Coronary artery (tissue), 2 donors: ENCODE measurements at regions not wholly inside any gene's neighbourhood (a gene's known extent, or its start where the extent isn't known, plus 50 kb on each side); places are given as distances from the start of the nearest gene placed in this dataset.

Source experiments
- DNase-seq: peaks from one replicate; pipeline ENCODE4 v3.0.0-alpha.2; 2017; ENCODE audit warnings: low spot score
- H3K27ac ChIP-seq, 2 donors: fragments of 200-600 bp; sonication (generic); one replicate each; pipeline ENCODE4 v1.5.1; 2016 to 2019
- H3K4me3 ChIP-seq: fragments of 200-600 bp; sonication (generic); 2 replicates; pipeline ENCODE4 v1.5.1; 2016; ENCODE audit warnings: mild to moderate bottlenecking, moderate library complexity
- CTCF ChIP-seq: fragments of 200-600 bp; sonication (generic); IDR thresholded peaks from one replicate; pipeline ENCODE4 v1.5.1; 2019; ENCODE audit warnings: antibody characterized with exemption

GRCh38 chr1:199878823-199879222 is 148.7 kb upstream of the NR5A2 start:
- H3K4me3 ChIP-seq, result no peak overlapping the region
- no peak for TF ChIP-seq CTCF
- H3K27ac ChIP-seq, result no peak overlapping the region
- no peak for DNase-seq

GRCh38 chr1:199898654-199899053 is 128.9 kb upstream of the NR5A2 start:
- no peak for DNase-seq
- no peak overlapping the region for H3K4me3 ChIP-seq
- no peak for TF ChIP-seq CTCF

GRCh38 chr1:199901341-199901740 is 126.2 kb upstream of the NR5A2 start:
- no peak for TF ChIP-seq CTCF

More at GRCh38 chr1:199898654-199899053, 128.9 kb upstream of the NR5A2 start:
- no peak overlapping the region for H3K27ac ChIP-seq

GRCh38 chr1:199907361-199907760 is 120.1 kb upstream of the NR5A2 start:
- Histone ChIP-seq H3K27ac (no peak overlapping the region), H3K4me3 (no peak overlapping the region)
- no peak for DNase-seq

More at GRCh38 chr1:199901341-199901740, 126.2 kb upstream of the NR5A2 start:
- no peak for DNase-seq
- Histone ChIP-seq H3K27ac (no peak overlapping the region), H3K4me3 (no peak overlapping the region)

DNA sequence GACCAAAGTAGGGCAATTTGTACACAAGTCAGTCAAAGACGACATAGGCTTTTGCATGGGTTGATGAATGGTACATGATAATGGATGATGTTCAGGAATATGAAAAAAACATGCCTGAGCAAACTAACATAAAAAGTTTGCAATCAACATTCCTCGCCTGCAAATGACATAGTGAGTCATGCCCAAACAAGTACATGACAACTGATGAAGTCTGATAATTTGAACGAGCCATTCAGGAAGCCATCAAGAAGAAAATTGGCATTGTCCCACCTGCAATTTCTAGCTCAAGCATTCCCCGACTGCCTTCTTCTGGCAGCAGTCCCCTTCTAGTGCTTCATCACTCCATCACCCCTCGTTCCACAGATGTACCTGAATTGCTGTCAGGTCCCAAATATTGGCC is 118.4 kb upstream of the NR5A2 start:
- no peak overlapping the region for H3K4me3 ChIP-seq
- DNase-seq, result no peak
- no peak for TF ChIP-seq CTCF
- no peak overlapping the region for H3K27ac ChIP-seq

More at GRCh38 chr1:199907361-199907760, 120.1 kb upstream of the NR5A2 start:
- TF ChIP-seq CTCF, result no peak

DNA sequence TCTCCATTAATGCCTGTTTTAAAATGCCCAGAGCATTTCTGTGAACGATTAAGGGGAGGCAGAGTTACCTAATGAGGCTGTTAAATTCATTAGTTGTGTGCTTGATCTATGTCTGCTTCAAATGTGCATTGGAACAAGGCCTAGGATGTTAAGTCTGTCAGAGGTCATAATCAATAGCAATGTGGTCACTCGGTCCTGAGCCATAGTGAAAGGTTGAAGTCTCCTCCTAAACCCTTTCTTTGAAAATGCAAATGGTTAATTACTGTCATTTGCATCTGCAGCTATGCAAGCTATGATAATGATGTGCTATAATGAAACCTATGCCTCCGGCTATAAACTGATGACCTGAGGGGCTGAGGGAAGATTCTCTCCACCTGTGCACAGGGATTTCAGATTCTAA is 114.2 kb upstream of the NR5A2 start:
- Histone ChIP-seq H3K27ac (no peak overlapping the region), H3K4me3 (no peak overlapping the region)

More for the DNA sequence above, 114.2 kb upstream of the NR5A2 start:
- no peak for DNase-seq
- TF ChIP-seq CTCF, result no peak
